GM12891 (cell line): ENCODE measurements at regions not wholly inside any gene's neighbourhood (a gene's known extent, or its start where the extent isn't known, plus 50 kb on each side); places are given as distances from the start of the nearest gene placed in this dataset.

Experiments used
- PAX5 ChIP-seq: IDR thresholded peaks from 2 replicates; pipeline ENCODE4 v1.6.1; 2011; ENCODE audit warnings: low read length, moderate library complexity, mild to moderate bottlenecking; ENCODE audit not compliant: insufficient read depth, severe bottlenecking
- POLR2A ChIP-seq: IDR thresholded peaks from 2 replicates; pipeline ENCODE4 v1.6.1; 2011; ENCODE audit warnings: low read depth, low read length, control low read depth
- POLR2AphosphoS5 ChIP-seq: IDR thresholded peaks from 2 replicates; pipeline ENCODE4 v1.6.1; 2011; ENCODE audit warnings: low read depth, low read length, control low read depth
- POU2F2 ChIP-seq: IDR thresholded peaks from 2 replicates; pipeline ENCODE4 v1.6.1; 2011; ENCODE audit warnings: low read depth, mild to moderate bottlenecking, control low read depth, low read length, moderate library complexity
- TAF1 ChIP-seq: IDR thresholded peaks from 2 replicates; pipeline ENCODE4 v1.6.1; 2011; ENCODE audit warnings: low read depth, low read length, control low read depth

DNA sequence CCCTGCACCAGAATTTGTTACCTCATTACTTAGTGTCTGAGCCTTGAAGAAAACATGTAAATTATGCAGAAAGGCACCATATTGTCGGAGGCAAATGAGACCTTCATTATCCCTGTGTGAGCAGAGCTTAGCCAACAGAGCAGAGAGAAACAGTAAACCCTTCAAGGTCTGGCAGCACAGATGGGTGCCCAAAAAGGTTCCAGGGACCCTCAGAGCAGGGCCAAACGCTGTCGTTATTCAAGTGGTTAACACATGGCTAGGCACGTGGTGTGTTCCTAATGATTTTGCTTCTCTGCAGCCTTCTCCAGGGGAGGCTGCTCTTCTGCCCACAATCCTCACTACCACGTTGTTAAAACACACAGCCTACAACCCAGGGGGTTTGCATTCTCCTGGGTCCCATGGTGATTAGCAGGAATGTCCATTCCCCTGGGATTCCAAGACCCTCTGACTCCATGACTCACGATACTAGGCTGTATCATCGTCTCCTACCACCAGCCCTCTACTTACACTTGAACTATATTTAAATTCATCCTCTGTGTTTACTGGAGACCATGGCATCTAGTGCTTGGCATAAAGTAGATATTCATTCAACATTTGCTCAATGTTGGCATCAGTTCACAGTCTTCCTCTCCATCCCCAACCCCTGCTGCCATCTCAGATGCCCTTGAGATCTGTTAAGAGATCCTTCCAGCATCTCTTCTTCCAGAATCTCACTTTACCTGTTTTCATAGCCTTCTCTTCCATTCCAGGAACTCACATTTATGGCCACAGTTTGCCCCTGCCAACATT, 174.5 kb upstream of the RAD23B start:
- TF ChIP-seq POLR2A (no peak), TAF1 (no peak), POLR2AphosphoS5 (no peak), PAX5 (no peak), POU2F2 (no peak)
